SK-N-SH treated with all-trans-retinoic acid at 6 μM for 48 hours (cell line): ENCODE measurements at regions not wholly inside any gene's neighbourhood (a gene's known extent, or its start where the extent isn't known, plus 50 kb on each side); places are given as distances from the start of the nearest gene placed in this dataset.

Experiments
- ATAC-seq: fragments of 200-7000 bp; cut with Tn5 transposase; 3 replicates; pipeline ENCODE4 v1.9.1; 2020; ENCODE audit warnings: mild to moderate bottlenecking, moderate library complexity
- ARNTL ChIP-seq: fragments of 450-650 bp; formaldehyde crosslinking; IDR thresholded peaks from 2 replicates; pipeline ENCODE4 v1.5.0; 2020; ENCODE audit warnings: low read depth, mild to moderate bottlenecking, moderate library complexity, borderline replicate concordance
- BACH2 ChIP-seq: fragments of 250-450 bp; sonication (Bioruptor Pico); IDR thresholded peaks from 2 replicates; pipeline ENCODE4 v1.9.0; 2021; ENCODE audit warnings: mild to moderate bottlenecking, borderline replicate concordance
- CSDC2 ChIP-seq: fragments of 250-450 bp; sonication (Bioruptor Pico); IDR thresholded peaks from 2 replicates; pipeline ENCODE4 v1.5.0; 2020; ENCODE audit warnings: mild to moderate bottlenecking, moderate library complexity
- ESRRG ChIP-seq: fragments of 250-450 bp; sonication (Bioruptor Pico); IDR thresholded peaks from 2 replicates; pipeline ENCODE4 v1.6.1; 2021; ENCODE audit warnings: mild to moderate bottlenecking
- GLIS3 ChIP-seq: fragments of 250-450 bp; sonication (Bioruptor Pico); IDR thresholded peaks from 2 replicates; pipeline ENCODE4 v1.5.0; 2020; ENCODE audit warnings: mild to moderate bottlenecking, moderate library complexity
- ISL1 ChIP-seq: fragments of 250-450 bp; sonication (Bioruptor Pico); IDR thresholded peaks from 2 replicates; pipeline ENCODE4 v2.1.2; 2022; ENCODE audit warnings: mild to moderate bottlenecking, moderate library complexity
- OSR1 ChIP-seq: fragments of 250-450 bp; sonication (Bioruptor Pico); IDR thresholded peaks from 2 replicates; pipeline ENCODE4 v1.8.0; 2022; ENCODE audit warnings: moderate library complexity, mild to moderate bottlenecking, inconsistent platforms
- PPARA ChIP-seq: fragments of 250-450 bp; sonication (Bioruptor Pico); IDR thresholded peaks from 2 replicates; pipeline ENCODE4 v1.5.0; 2020; ENCODE audit warnings: mild to moderate bottlenecking, borderline replicate concordance
- SNAI2 ChIP-seq: fragments of 250-450 bp; sonication (Bioruptor Pico); IDR thresholded peaks from 2 replicates; pipeline ENCODE4 v1.5.0; 2020; ENCODE audit warnings: mild to moderate bottlenecking, moderate library complexity
- TCF4 ChIP-seq: fragments of 250-450 bp; sonication (Bioruptor Pico); IDR thresholded peaks from 2 replicates; pipeline ENCODE4 v1.8.0; 2021; ENCODE audit warnings: mild to moderate bottlenecking, moderate library complexity, borderline replicate concordance
- ZC3H10 ChIP-seq: fragments of 250-450 bp; sonication (Bioruptor Pico); IDR thresholded peaks from 2 replicates; pipeline ENCODE4 v1.5.1; 2021; ENCODE audit warnings: mild to moderate bottlenecking, moderate library complexity
- ZFP3 ChIP-seq: fragments of 250-450 bp; sonication (Bioruptor Pico); IDR thresholded peaks from 2 replicates; pipeline ENCODE4 v1.5.0; 2020; ENCODE audit warnings: mild to moderate bottlenecking, moderate library complexity
- ZFP30 ChIP-seq: fragments of 450-650 bp; formaldehyde crosslinking; IDR thresholded peaks from 2 replicates; pipeline ENCODE4 v1.5.0; 2022; ENCODE audit warnings: mild to moderate bottlenecking, moderate library complexity
- ZNF565 ChIP-seq: fragments of 450-650 bp; formaldehyde crosslinking; conservative IDR thresholded peaks from 2 replicates; pipeline ENCODE4 v1.5.0; 2020; ENCODE audit warnings: low read depth, mild to moderate bottlenecking, moderate library complexity
- ZNF70 ChIP-seq: fragments of 450-650 bp; formaldehyde crosslinking; IDR thresholded peaks from 2 replicates; pipeline ENCODE4 v1.5.0; 2020; ENCODE audit warnings: mild to moderate bottlenecking, moderate library complexity
- TF ChIP-seq, protein P1 (sequence below): fragments of 250-450 bp; sonication (Bioruptor Pico); IDR thresholded peaks from 2 replicates; pipeline ENCODE4 v1.5.1; 2021; ENCODE audit warnings: mild to moderate bottlenecking, moderate library complexity
- TF ChIP-seq, protein P2 (sequence below): fragments of 250-450 bp; sonication (Bioruptor Pico); IDR thresholded peaks from 2 replicates; pipeline ENCODE4 v1.5.0; 2020; ENCODE audit warnings: mild to moderate bottlenecking, moderate library complexity
- TF ChIP-seq, protein P3 (sequence below): fragments of 250-450 bp; sonication (Bioruptor Pico); IDR thresholded peaks from 2 replicates; pipeline ENCODE4 v1.5.1; 2020; ENCODE audit warnings: low read depth, mild to moderate bottlenecking, moderate library complexity
- TF ChIP-seq, protein P4 (sequence below): fragments of 250-450 bp; sonication (Bioruptor Pico); IDR thresholded peaks from 2 replicates; pipeline ENCODE4 v1.8.0; 2020; ENCODE audit warnings: mild to moderate bottlenecking, moderate library complexity, borderline replicate concordance

DNA sequence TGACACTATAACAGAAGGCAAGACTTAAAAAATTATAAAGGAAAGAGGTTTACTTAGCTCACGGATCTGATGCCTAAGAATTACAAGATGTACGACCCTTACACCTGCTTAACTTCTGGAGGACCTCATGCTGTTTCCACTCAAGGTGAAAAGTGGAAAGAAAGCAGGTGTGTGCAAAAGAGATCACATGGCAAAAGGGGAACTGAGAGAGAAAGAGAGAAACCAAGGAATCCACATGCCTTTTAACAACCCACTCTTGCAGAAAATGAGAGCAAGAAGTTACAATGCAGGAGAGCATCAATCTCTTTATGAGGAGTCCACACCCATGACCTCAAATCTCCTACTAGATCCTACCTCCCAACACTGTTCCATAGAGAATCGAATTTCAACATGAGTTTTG lies 2382.2 kb downstream of the TP53TG3F start:
- no peak for ATAC-seq
- no peak for TF ChIP-seq ZNF70 (CRISPR knock-in tag)
- TF ChIP-seq BACH2 (CRISPR knock-in tag), result no peak
- TF ChIP-seq, protein P1, sequence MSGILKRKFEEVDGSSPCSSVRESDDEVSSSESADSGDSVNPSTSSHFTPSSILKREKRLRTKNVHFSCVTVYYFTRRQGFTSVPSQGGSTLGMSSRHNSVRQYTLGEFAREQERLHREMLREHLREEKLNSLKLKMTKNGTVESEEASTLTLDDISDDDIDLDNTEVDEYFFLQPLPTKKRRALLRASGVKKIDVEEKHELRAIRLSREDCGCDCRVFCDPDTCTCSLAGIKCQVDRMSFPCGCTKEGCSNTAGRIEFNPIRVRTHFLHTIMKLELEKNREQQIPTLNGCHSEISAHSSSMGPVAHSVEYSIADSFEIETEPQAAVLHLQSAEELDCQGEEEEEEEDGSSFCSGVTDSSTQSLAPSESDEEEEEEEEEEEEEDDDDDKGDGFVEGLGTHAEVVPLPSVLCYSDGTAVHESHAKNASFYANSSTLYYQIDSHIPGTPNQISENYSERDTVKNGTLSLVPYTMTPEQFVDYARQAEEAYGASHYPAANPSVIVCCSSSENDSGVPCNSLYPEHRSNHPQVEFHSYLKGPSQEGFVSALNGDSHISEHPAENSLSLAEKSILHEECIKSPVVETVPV, result no peak
- TF ChIP-seq, protein P2, sequence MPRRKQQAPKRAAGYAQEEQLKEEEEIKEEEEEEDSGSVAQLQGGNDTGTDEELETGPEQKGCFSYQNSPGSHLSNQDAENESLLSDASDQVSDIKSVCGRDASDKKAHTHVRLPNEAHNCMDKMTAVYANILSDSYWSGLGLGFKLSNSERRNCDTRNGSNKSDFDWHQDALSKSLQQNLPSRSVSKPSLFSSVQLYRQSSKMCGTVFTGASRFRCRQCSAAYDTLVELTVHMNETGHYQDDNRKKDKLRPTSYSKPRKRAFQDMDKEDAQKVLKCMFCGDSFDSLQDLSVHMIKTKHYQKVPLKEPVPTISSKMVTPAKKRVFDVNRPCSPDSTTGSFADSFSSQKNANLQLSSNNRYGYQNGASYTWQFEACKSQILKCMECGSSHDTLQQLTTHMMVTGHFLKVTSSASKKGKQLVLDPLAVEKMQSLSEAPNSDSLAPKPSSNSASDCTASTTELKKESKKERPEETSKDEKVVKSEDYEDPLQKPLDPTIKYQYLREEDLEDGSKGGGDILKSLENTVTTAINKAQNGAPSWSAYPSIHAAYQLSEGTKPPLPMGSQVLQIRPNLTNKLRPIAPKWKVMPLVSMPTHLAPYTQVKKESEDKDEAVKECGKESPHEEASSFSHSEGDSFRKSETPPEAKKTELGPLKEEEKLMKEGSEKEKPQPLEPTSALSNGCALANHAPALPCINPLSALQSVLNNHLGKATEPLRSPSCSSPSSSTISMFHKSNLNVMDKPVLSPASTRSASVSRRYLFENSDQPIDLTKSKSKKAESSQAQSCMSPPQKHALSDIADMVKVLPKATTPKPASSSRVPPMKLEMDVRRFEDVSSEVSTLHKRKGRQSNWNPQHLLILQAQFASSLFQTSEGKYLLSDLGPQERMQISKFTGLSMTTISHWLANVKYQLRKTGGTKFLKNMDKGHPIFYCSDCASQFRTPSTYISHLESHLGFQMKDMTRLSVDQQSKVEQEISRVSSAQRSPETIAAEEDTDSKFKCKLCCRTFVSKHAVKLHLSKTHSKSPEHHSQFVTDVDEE (CRISPR knock-in tag), result no peak
- TF ChIP-seq TCF4, result no peak
- no peak for TF ChIP-seq ISL1 (CRISPR knock-in tag)
- no peak for TF ChIP-seq ZNF565
- TF ChIP-seq SNAI2 (CRISPR knock-in tag), result no peak

DNA sequence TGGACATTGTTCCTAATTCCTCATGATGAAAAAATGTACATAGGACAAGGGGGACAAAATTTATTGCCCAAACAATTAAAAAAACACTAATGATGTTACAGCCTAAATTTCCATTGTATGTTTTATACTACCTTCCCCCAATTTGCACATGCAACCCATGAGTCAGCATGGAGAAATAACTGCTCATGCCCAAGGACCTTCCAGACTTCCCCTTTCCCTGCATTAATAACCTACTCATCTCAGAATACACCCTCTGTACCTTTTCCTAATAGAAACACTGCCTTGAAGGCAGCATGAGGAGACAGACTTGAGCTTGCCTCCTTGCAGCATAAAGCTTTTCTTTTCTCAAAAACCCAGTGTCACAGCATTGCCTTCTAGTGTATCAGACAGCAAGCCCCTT lies 2402.8 kb downstream of the TP53TG3F start:
- ATAC-seq, result no peak

DNA sequence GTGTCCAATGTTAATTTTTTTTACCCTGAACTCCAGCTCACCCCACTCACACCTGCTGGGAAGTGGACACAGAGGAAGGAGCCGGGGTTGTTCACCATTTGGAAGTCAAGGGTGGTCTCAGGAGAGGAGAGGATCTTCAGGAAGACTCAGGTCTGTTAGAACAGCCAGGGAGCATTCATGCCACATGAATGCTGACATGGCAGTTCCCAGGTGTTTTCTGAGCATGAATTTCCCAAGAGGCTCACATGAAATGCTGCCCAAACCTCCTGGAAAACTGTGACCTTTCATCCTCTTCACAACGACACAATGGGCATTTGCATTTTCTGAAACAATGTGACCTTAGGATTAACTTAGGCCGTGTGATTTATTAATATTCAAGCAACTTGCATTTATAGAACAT lies 2409.2 kb downstream of the TP53TG3F start:
- ATAC-seq, result no peak
- TF ChIP-seq ZFP3 (CRISPR knock-in tag), result no peak
- TF ChIP-seq GLIS3 (CRISPR knock-in tag), result no peak
- no peak for TF ChIP-seq ARNTL
- TF ChIP-seq BACH2 (CRISPR knock-in tag), result no peak
- TF ChIP-seq, protein P2 (CRISPR knock-in tag), result no peak
- TF ChIP-seq, all 23 proteins: peak for 0

More for the DNA sequence above, 2402.8 kb downstream of the TP53TG3F start:
- TF ChIP-seq, protein P3, sequence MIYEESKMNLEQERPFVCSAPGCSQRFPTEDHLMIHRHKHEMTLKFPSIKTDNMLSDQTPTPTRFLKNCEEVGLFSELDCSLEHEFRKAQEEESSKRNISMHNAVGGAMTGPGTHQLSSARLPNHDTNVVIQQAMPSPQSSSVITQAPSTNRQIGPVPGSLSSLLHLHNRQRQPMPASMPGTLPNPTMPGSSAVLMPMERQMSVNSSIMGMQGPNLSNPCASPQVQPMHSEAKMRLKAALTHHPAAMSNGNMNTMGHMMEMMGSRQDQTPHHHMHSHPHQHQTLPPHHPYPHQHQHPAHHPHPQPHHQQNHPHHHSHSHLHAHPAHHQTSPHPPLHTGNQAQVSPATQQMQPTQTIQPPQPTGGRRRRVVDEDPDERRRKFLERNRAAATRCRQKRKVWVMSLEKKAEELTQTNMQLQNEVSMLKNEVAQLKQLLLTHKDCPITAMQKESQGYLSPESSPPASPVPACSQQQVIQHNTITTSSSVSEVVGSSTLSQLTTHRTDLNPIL, result no peak
- TF ChIP-seq ZFP30 (CRISPR knock-in tag), result no peak
- no peak for TF ChIP-seq ZFP3 (CRISPR knock-in tag)
- no peak for TF ChIP-seq OSR1
- no peak for TF ChIP-seq BACH2 (CRISPR knock-in tag)
- TF ChIP-seq PPARA (CRISPR knock-in tag), result no peak
- TF ChIP-seq TCF4, result no peak
- no peak for TF ChIP-seq CSDC2 (CRISPR knock-in tag)
- TF ChIP-seq SNAI2 (CRISPR knock-in tag), result no peak
- TF ChIP-seq ESRRG, result no peak

DNA sequence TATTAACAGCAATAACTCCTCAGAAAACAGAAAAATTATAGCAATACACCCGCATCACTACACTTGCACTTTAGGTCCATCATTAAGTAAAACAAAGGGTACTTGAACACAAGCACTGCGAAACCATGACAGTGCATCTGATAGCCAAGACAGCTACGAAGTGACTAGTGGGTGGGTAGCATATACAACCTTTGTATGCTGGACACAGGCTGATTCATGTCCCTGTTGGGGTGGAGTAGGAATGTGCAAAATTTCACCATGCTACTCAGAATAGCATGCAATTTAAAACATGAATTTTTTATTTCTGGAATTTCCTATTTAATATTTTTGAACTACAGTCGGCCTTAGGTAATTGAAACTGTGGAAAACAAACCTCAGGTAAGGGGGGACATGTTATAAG lies 2414.1 kb downstream of the TP53TG3F start:
- TF ChIP-seq, protein P4, sequence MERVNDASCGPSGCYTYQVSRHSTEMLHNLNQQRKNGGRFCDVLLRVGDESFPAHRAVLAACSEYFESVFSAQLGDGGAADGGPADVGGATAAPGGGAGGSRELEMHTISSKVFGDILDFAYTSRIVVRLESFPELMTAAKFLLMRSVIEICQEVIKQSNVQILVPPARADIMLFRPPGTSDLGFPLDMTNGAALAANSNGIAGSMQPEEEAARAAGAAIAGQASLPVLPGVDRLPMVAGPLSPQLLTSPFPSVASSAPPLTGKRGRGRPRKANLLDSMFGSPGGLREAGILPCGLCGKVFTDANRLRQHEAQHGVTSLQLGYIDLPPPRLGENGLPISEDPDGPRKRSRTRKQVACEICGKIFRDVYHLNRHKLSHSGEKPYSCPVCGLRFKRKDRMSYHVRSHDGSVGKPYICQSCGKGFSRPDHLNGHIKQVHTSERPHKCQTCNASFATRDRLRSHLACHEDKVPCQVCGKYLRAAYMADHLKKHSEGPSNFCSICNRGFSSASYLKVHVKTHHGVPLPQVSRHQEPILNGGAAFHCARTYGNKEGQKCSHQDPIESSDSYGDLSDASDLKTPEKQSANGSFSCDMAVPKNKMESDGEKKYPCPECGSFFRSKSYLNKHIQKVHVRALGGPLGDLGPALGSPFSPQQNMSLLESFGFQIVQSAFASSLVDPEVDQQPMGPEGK (CRISPR knock-in tag), result no peak
- TF ChIP-seq ZFP3 (CRISPR knock-in tag), result no peak
- TF ChIP-seq ZC3H10 (CRISPR knock-in tag), result no peak
- TF ChIP-seq ZNF565, result no peak
- no peak for TF ChIP-seq ISL1 (CRISPR knock-in tag)

More for the DNA sequence above, 2414.1 kb downstream of the TP53TG3F start:
- no peak for ATAC-seq
